Mucosa of rectum (tissue), 2 donors: ENCODE measurements at regions not wholly inside any gene's neighbourhood (a gene's known extent, or its start where the extent isn't known, plus 50 kb on each side); places are given as distances from the start of the nearest gene placed in this dataset.

ENCODE experiments used
- H3K27ac ChIP-seq, 2 donors: one replicate each; pipeline ENCODE4 v1.7.0; 2013; ENCODE audit warnings: inconsistent platforms in 2 of 2, low read depth in 2 of 2, low read length in 2 of 2
- H3K27me3 ChIP-seq, 2 donors: one replicate each; pipeline ENCODE4 v1.7.0; 2013; ENCODE audit warnings: low read length in 2 of 2; ENCODE audit not compliant: control insufficient read depth in 2 of 2, insufficient read depth in 2 of 2
- H3K36me3 ChIP-seq, 2 donors: one replicate each; pipeline ENCODE4 v1.7.0; 2013; ENCODE audit warnings: low read length in 2 of 2; ENCODE audit not compliant: control insufficient read depth in 2 of 2, insufficient read depth in 2 of 2
- H3K4me1 ChIP-seq, 2 donors: one replicate each; pipeline ENCODE4 v1.7.0; 2013; ENCODE audit warnings: low read length in 2 of 2, mild to moderate bottlenecking in 1 of 2; ENCODE audit not compliant: control insufficient read depth in 2 of 2, insufficient read depth in 2 of 2
- H3K4me3 ChIP-seq, 2 donors: one replicate each; pipeline ENCODE4 v1.7.0; 2013; ENCODE audit warnings: low read length in 2 of 2
- H3K9ac ChIP-seq, 2 donors: one replicate each; pipeline ENCODE4 v1.7.0; 2013; ENCODE audit warnings: low read length in 2 of 2, low read depth in 1 of 2, mild to moderate bottlenecking in 1 of 2
- H3K9me3 ChIP-seq, 2 donors: one replicate each; pipeline ENCODE4 v1.7.0; 2013; ENCODE audit warnings: low read length in 2 of 2; ENCODE audit not compliant: control insufficient read depth in 2 of 2
- donor health status: healthy.
- donor health status: Normal muscosa, but diverticular disease.

- no peaks in the 10 kb centered on the region for H3K9me3 ChIP-seq
- no peaks in the 10 kb centered on the region for H3K27me3 ChIP-seq
- no peaks in the 10 kb centered on the region for H3K36me3 ChIP-seq
- H3K4me3 ChIP-seq = no peak overlapping the region
- H3K9ac ChIP-seq = no peak overlapping the region
- no peak overlapping the region for H3K27ac ChIP-seq
- no peaks in the 10 kb centered on the region for H3K4me1 ChIP-seq
Measured at GRCh38 chr7:49527182-49527581, 246.3 kb upstream of the VWC2 start.

DNA sequence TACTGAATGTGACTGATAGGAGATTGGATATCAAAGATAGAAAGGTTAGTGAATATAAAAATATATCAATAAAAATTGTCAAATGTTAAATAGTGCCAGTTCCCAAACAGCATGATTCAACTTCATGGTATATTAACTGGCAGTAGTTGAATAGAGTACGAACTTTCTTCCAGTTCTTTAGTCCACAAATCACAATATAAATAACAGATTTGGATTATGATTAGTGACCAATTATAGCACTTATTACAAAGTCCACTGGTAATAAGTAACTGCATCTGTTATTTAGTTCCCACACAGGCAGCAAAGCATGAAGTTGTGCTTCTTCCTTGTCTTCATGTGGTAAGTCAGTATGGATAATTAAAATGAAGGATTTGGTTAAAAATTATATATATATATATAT lies 243.0 kb upstream of the VWC2 start:
- no peak overlapping the region for H3K9ac ChIP-seq
- no peaks in the 10 kb centered on the region for H3K9me3 ChIP-seq
- H3K4me3 ChIP-seq = no peak overlapping the region
- no peak overlapping the region for H3K27ac ChIP-seq
- H3K4me1 ChIP-seq = no peaks in the 10 kb centered on the region
- H3K27me3 ChIP-seq = no peaks in the 10 kb centered on the region
- no peaks in the 10 kb centered on the region for H3K36me3 ChIP-seq

DNA sequence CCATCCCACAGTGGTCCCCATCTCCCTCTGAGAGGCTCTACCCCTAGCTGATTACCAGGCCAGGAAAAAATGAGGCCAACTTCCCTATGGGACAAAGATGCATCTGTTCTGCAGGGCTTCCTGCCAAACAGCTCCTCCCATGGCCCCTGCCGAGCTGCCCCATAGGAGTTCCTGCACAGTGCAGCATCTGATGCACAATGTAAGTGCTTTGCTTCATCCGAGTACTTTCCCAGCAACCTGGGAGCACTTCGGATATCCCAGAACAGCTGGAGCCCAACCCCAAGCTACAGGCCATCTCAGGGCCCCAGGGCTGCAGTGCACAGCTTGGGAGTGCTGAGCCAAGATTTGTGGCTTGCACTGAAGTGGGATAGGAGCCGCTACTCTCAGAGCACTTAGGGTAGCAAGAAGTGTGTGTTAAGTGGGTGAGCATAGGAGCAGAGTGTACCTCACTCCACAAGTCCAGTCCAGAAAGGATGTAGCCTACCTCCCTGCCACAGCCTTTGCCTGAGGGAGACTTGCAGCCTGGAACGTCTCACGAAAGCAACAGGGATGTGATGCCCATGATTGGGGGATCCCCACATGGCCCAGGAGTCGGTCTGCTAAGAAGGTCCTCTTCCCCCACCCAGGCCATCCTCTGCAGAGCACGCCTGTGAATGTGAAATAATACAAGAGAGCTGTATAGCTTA lies 209.6 kb upstream of the VWC2 start:
- Histone ChIP-seq H3K9me3 (no peaks in the 10 kb centered on the region), H3K4me1 (no peaks in the 10 kb centered on the region), H3K9ac (no peak overlapping the region), H3K36me3 (no peaks in the 10 kb centered on the region), H3K27ac (no peak overlapping the region), H3K4me3 (no peak overlapping the region), H3K27me3 (no peaks in the 10 kb centered on the region)

DNA sequence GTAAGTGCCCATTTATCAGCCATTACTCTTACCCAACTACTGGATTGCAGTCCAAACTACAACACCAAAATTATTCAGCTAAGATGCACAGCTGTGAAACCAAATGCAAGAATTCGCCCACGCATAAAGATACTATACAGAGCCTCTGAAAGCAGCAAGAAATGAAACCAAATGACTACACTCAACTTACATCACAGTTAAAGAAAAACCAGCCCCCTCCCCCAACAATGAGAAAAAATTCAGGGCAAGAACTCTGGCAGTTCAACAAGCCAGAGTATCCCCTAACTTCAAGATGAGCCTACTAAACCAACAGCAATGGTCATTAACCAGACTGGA lies 209.1 kb upstream of the VWC2 start:
- no peaks in the 10 kb centered on the region for H3K9me3 ChIP-seq
- H3K4me1 ChIP-seq = no peaks in the 10 kb centered on the region
- H3K4me3 ChIP-seq = no peak overlapping the region
- H3K27me3 ChIP-seq = no peaks in the 10 kb centered on the region
- no peak overlapping the region for H3K27ac ChIP-seq
- no peaks in the 10 kb centered on the region for H3K36me3 ChIP-seq
- H3K9ac ChIP-seq = no peak overlapping the region

DNA sequence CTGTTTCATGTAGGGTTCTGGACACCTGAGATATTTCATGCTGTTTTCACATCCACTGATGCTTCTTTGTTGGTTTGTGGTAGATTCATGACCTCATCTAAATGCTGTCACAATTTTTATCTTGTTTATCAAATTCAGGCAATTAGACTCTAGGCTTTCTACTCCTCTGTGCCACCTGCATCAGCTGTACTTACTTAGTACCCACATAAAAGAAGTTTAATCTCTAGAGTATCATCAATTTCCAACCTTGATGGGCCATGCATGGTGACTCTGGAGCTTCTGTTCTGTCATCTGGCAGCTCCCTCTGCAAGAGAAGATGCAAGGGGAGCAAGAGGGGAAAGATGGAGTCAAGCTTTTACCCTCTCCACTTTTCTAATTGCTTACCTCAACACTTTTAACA lies 195.9 kb upstream of the VWC2 start:
- Histone ChIP-seq H3K9me3 (no peaks in the 10 kb centered on the region), H3K4me3 (no peak overlapping the region), H3K4me1 (no peaks in the 10 kb centered on the region), H3K27ac (no peak overlapping the region), H3K27me3 (no peaks in the 10 kb centered on the region), H3K9ac (no peak overlapping the region), H3K36me3 (no peaks in the 10 kb centered on the region)

- Histone ChIP-seq H3K27me3 (no peaks in the 10 kb centered on the region), H3K27ac (no peak overlapping the region), H3K9ac (no peak overlapping the region), H3K9me3 (no peaks in the 10 kb centered on the region), H3K36me3 (no peaks in the 10 kb centered on the region), H3K4me1 (no peaks in the 10 kb centered on the region), H3K4me3 (no peak overlapping the region)
Measured at GRCh38 chr7:49579408-49579807, 194.0 kb upstream of the VWC2 start.

- H3K27me3 ChIP-seq = no peaks in the 10 kb centered on the region
- H3K36me3 ChIP-seq = no peaks in the 10 kb centered on the region
- no peak overlapping the region for H3K4me3 ChIP-seq
- no peaks in the 10 kb centered on the region for H3K4me1 ChIP-seq
- no peak overlapping the region for H3K9ac ChIP-seq
- H3K9me3 ChIP-seq = no peaks in the 10 kb centered on the region
- no peak overlapping the region for H3K27ac ChIP-seq
Measured at GRCh38 chr7:49580000-49580399, 193.4 kb upstream of the VWC2 start.

DNA sequence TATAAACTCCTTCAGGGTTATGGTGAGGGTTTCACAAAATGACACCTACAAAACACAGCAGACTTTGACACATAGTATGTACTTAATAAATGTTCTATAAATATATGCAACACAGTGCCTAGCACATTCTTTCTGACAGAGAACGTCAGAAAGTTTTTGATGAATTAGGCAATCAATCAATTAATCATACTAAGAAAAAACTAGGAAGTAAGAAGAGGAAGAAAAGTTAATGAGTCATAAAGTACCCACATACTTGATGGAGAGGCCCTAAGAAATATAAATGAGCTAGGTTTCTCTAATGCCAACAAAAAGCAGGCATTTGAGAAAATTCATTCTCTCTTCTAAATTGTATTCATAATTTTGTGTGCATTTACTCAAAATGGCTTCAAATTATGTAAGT lies 192.7 kb upstream of the VWC2 start:
- H3K27ac ChIP-seq = no peak overlapping the region
- no peak overlapping the region for H3K9ac ChIP-seq
- no peak overlapping the region for H3K4me3 ChIP-seq
- no peaks in the 10 kb centered on the region for H3K27me3 ChIP-seq
- no peaks in the 10 kb centered on the region for H3K4me1 ChIP-seq
- H3K36me3 ChIP-seq = no peaks in the 10 kb centered on the region
- H3K9me3 ChIP-seq = no peaks in the 10 kb centered on the region

- H3K27ac ChIP-seq = no peak overlapping the region
- no peaks in the 10 kb centered on the region for H3K36me3 ChIP-seq
- H3K9me3 ChIP-seq = no peaks in the 10 kb centered on the region
- H3K9ac ChIP-seq = no peak overlapping the region
- no peak overlapping the region for H3K4me3 ChIP-seq
- no peaks in the 10 kb centered on the region for H3K4me1 ChIP-seq
- H3K27me3 ChIP-seq = no peaks in the 10 kb centered on the region
Measured at GRCh38 chr7:49583440-49583839, 190.0 kb upstream of the VWC2 start.

DNA sequence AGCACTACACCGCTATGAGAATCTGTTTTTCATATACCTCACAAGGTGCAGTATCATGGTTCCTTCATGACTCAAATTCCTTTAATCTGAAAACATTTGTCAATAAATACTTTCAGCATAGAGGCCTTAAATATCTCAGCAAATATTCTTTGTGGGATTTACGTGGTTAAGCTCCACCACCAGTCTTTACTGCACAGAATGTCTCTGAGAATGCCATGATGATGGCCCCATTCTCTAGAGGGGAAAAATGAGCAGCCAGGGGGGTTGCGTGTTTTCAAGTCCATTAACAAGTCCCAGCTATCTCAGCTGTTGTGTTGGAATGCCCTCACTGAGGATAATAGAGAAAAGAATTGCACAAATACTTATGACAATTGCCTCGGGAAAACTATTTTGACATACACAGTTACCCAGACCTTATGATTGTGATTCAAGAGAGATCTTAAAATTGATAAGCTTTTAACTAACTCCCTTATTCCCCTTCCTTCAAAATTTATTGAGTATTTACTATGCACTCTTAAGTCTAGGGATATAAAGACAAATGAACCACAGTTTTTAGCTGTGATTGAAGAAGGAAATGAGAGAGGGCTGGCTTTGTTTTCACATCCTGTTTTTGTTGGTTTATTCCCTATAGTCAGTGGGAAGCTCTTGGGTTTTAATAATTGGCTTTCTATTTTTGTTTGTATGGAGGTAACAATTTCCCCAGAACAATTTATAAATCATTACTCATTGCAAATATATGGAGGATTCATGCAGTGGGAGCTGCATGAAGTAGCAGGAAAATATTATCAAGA lies 176.5 kb upstream of the VWC2 start:
- no peaks in the 10 kb centered on the region for H3K4me1 ChIP-seq
- H3K9me3 ChIP-seq = no peaks in the 10 kb centered on the region
- H3K9ac ChIP-seq = no peak overlapping the region
- no peaks in the 10 kb centered on the region for H3K36me3 ChIP-seq
- no peak overlapping the region for H3K27ac ChIP-seq
- no peaks in the 10 kb centered on the region for H3K27me3 ChIP-seq
- H3K4me3 ChIP-seq = no peak overlapping the region
